WERI-Rb-1 (cell line): ENCODE measurements at regions not wholly inside any gene's neighbourhood (a gene's known extent, or its start where the extent isn't known, plus 50 kb on each side); places are given as distances from the start of the nearest gene placed in this dataset.

Experiments used
- DNase-seq: peaks from one replicate; pipeline ENCODE4 v3.0.0-alpha.2; 2020
- H3K27ac ChIP-seq: fragments of 250-450 bp; sonication (Bioruptor Pico); 2 replicates; pipeline ENCODE4 v1.5.1; 2020; ENCODE audit warnings: mild to moderate bottlenecking, moderate library complexity
- H3K27me3 ChIP-seq: fragments of 250-450 bp; sonication (Bioruptor Pico); 2 replicates; pipeline ENCODE4 v1.5.1; 2021; ENCODE audit warnings: mild to moderate bottlenecking, low read depth, moderate library complexity; ENCODE audit not compliant: insufficient read depth, severe bottlenecking
- H3K36me3 ChIP-seq: fragments of 250-450 bp; sonication (Bioruptor Pico); 2 replicates; pipeline ENCODE4 v1.5.1; 2020; ENCODE audit warnings: mild to moderate bottlenecking, moderate library complexity
- H3K4me3 ChIP-seq: 2 replicates; pipeline ENCODE4 v1.5.1; 2011; ENCODE audit warnings: low read depth, mild to moderate bottlenecking, control low read depth, low read length
- H3K9me3 ChIP-seq: fragments of 250-450 bp; sonication (Bioruptor Pico); 2 replicates; pipeline ENCODE4 v1.5.1; 2021; ENCODE audit warnings: mild to moderate bottlenecking, moderate library complexity; ENCODE audit not compliant: severe bottlenecking
- CTCF ChIP-seq: IDR thresholded peaks from 2 replicates; pipeline ENCODE4 v1.5.1; 2011; ENCODE audit warnings: low read depth, mild to moderate bottlenecking, control low read depth, inconsistent platforms, low read length

- no peak for DNase-seq
- Histone ChIP-seq H3K9me3 (no peaks in the 10 kb centered on the region), H3K36me3 (no peaks in the 10 kb centered on the region), H3K27me3 (no peaks in the 10 kb centered on the region), H3K4me3 (no peak overlapping the region), H3K27ac (no peak overlapping the region)
- TF ChIP-seq CTCF: no peak
Observed at GRCh38 chr4:57554556-57555092, 444.4 kb upstream of the IGFBP7 start.

- DNase-seq: no peak
- Histone ChIP-seq H3K27me3 (no peaks in the 10 kb centered on the region), H3K4me3 (no peak overlapping the region), H3K36me3 (no peaks in the 10 kb centered on the region), H3K27ac (no peak overlapping the region), H3K9me3 (no peaks in the 10 kb centered on the region)
- TF ChIP-seq CTCF: no peak
Observed at GRCh38 chr4:57553728-57554127, 443.5 kb upstream of the IGFBP7 start.

- no peak overlapping the region for H3K27ac ChIP-seq
- no peaks in the 10 kb centered on the region for H3K27me3 ChIP-seq
- no peaks in the 10 kb centered on the region for H3K9me3 ChIP-seq
- DNase-seq: no peak
- TF ChIP-seq CTCF: no peak
- no peaks in the 10 kb centered on the region for H3K36me3 ChIP-seq
- no peak overlapping the region for H3K4me3 ChIP-seq
Observed at GRCh38 chr4:57550198-57550597, 440.0 kb upstream of the IGFBP7 start.

DNA sequence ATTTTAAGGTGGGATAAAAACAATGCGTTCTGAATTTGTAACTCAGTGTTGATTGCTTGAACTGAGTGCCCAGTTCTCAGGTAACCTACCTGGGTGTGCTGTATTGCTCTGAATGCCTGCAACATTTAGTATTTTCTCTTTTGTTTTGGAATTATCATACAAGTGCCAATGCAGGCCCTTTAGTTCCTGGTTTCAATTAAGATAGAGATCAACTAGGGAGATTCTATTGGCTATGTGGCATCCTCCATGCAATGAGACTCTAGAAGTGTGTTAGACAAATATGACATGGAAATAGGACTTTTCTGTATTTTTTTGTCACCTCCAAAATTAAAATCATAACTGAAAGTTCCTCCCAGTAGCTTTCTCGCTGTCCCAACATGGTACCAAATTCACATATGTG, 438.7 kb upstream of the IGFBP7 start:
- Histone ChIP-seq H3K9me3 (no peaks in the 10 kb centered on the region), H3K27ac (no peak overlapping the region), H3K36me3 (no peaks in the 10 kb centered on the region), H3K27me3 (no peaks in the 10 kb centered on the region), H3K4me3 (no peak overlapping the region)
- no peak for DNase-seq
- TF ChIP-seq CTCF: no peak

GRCh38 chr4:57544811-57545654, 434.8 kb upstream of the IGFBP7 start:
- H3K9me3 ChIP-seq: no peaks in the 10 kb centered on the region
- no peak overlapping the region for H3K27ac ChIP-seq
- H3K27me3 ChIP-seq: no peaks in the 10 kb centered on the region
- H3K4me3 ChIP-seq: no peak overlapping the region
- no peak for DNase-seq
- no peaks in the 10 kb centered on the region for H3K36me3 ChIP-seq
- no peak for TF ChIP-seq CTCF
